ENCODE measurements at regions not wholly inside any gene's neighbourhood (a gene's known extent, or its start where the extent isn't known, plus 50 kb on each side); places are given as distances from the start of the nearest gene placed in this dataset.
"Not testable (repeated sequence)": the region's sequence is repeated elsewhere in the genome, so short reads cannot be mapped to it uniquely, and the experiment has no call there.

DNA sequence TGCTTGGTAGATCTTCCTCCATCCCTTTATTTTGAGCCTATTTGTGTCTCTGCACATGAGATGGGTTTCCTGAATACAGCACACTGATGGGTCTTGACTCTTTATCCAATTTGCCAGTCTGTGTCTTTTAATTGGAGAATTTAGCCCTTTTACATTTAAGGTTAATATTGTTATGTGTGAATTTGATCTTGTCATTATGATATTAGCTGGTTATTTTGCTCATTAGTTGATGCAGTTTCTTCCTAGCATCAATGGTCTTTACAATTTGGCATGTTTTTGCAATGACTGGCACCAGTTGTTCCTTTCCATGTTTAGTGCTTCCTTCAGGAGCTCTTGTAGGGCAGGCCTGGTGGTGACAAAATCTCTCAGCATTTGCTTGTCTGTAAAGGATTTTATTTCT, 72.4 kb downstream of the HNRNPD start:
- DNase-seq = not testable (repeated sequence)

- DNase-seq = no peak
Observed at GRCh38 chr4:82293304-82293703, 80.5 kb downstream of the HNRNPD start.

- no peak for DNase-seq
Observed at GRCh38 chr4:82287720-82288119, 86.1 kb downstream of the HNRNPD start.

DNA sequence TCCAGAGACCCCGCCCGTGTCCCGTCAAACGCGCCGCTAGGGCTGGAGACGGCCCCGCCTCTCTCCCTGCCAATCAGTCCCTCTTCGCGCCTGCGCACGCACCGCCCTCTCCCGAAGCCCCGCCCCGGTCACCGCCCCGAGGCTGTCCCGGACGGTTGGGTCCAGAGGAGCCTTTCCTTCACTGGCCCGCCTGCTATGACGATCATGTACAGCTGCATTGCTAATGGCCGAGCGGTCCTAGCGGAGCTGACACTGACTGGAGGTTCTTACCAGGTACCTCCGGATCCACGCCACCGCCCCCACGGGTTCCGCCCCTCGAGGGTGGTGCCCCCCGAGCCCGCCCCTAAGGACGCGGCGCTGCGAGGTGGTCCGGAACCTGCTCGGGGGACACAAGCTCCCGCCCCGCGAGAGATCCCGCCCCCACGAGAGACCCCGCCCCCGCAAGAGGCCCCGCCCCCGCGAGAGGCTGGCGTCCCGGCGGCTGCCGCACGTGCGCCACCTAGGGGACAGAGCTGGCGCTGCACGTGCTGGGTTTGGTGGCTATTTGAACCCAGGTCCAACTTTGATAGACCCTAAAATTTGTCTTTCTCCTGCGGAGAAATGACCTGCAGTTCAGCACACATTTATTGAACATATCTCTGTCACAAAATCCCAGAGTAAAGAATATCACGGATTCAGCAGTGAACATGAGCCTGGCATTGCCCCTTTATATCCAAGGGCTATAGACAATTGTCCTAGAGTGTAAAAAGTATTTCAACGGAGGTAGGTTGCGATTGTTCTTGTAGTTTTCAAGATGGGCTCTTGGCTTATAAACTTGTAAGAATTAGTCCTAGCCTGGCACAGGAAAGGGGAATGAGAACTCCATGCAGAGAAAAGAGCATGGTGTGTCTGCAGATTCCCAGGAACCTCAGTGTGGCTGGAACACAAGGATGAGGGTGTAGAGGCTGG, 88.7 kb downstream of the HNRNPD start:
- peak; percentile 95 for DNase-seq

GRCh38 chr4:82284475-82284857, 89.3 kb downstream of the HNRNPD start:
- DNase-seq = no peak

GRCh38 chr4:82282875-82283274, 90.9 kb downstream of the HNRNPD start:
- no peak for DNase-seq

DNA sequence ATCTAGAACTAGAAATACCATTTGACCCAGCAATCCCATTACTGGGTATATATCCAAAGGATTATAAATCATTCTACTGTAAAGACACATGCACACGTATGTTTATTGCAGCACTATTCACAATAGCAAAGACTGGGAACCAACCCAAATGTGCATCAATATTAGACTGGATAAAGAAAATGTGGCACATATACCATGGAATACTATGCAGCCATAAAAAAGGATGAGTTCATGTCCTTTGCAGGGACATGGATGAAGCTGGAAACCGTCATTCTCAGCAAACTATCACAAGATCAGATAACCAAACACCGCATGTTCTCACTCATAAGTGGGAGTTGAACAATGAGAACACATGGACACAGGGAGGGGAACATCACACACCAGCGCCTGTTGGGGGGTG, 94.2 kb downstream of the HNRNPD start:
- not testable (repeated sequence) for DNase-seq

DNA sequence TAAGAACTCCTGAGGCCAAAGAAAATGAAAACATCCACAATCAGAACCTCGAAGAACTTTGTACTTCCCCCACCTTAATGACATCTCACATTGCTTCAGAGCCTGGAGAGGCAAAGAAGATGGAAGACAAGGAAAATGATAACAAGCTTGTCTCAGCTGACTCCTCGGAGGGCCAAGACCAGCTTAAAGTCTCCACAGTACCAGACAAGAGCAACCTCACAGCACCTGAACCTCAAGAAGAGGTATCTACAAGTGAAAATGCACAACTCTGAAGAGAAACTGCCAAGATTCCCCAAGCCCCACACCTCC, 97.5 kb downstream of the HNRNPD start:
- no peak for DNase-seq

GRCh38 chr4:82275431-82276331, 98.1 kb downstream of the HNRNPD start:
- no peak for DNase-seq

GRCh38 chr4:82274700-82275099, 99.1 kb downstream of the HNRNPD start:
- DNase-seq = not testable (repeated sequence)

- DNase-seq = not testable (repeated sequence)
Observed at GRCh38 chr4:82272523-82272922, 101.3 kb downstream of the HNRNPD start.

DNA sequence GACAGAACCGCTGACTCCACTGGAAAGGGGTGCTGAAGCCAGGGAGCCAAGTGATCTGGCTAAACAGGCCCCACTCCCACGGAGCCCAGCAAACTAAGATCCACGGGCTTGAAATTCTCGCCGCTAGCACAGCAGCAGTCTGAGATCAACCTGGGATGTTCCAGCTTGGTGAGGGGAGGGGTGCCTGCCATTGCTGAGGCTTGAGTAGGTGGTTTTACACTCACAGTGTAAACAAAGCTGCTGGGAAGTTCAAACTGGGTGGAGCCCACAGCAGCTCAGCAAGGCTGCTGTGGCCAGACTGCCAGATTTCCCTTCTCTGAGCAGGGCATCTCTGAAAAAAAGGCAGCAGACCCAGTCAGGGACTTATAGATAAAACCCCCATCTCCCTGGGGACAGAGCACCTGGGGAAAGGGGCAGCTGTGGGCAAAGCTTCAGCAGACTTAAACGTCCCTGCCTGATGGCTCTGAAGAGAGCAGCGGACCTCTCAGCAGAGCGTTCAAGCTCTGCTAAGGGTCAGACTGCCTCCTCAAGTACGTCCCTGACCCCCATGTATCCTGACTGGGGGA, 101.8 kb downstream of the HNRNPD start:
- DNase-seq = not testable (repeated sequence)

- no peak for DNase-seq
Observed at GRCh38 chr4:82268826-82269193, 105.0 kb downstream of the HNRNPD start.

- peak; percentile 65 for DNase-seq
Observed at GRCh38 chr4:82268050-82268825, 105.6 kb downstream of the HNRNPD start.

GRCh38 chr4:82267506-82267905, 106.3 kb downstream of the HNRNPD start:
- DNase-seq = no peak

DNA sequence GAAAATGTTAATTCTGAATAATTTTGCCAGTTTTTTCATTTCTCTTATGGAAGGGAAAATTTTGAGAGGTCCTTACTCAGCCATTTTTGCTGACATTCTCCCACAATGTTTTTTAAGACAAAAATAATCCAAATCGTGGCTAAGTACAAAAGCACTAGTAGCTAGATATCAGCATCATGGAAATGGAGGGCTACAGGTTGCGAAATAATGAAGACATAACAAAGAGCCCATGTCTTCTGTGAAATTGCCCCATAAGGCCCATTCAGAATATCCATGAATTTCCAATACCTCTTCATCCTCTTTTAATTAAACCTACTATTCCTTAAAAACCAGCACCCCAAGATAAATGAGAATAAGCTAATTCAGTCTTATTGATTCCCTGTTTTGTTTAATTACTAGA, 107.4 kb downstream of the HNRNPD start:
- no peak for DNase-seq

DNA sequence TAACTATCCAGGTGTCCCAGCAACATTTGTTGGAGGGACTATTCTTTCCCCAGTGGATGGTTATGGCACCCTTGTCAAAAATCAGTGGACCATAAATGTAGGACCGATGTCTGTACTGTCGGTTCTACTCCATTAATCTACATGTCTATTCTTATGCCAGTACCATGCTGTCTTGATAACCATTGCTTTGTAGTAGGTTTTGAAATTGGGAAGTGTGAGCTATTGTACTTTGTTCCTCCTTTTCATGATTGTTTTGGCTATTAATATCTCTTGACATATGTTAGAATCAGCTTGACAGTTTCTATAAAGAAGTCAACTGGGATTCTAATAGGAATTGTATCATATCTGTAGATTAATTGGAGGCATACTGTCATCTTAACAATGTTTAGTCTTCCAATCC, 112.7 kb downstream of the HNRNPD start:
- DNase-seq = no peak

DNA sequence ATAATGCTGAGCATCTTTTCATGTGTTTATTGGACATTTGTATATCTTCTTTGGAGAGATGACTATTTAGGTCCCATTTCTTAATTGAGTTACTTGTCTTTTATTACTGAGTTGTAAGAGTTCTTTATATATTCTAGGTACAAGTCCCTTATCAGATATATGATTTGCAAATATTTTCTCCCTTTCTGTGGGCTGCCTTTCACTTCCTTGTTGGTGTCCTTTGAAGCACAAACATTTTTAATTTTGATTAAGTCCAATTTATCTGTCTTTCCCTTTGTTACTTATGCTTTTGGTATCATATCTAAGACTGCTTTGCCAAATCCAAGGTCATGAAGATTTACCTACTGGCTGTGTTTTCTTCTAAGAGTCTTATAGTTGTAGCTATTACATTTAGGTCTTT, 113.2 kb downstream of the HNRNPD start:
- no peak for DNase-seq

DNA sequence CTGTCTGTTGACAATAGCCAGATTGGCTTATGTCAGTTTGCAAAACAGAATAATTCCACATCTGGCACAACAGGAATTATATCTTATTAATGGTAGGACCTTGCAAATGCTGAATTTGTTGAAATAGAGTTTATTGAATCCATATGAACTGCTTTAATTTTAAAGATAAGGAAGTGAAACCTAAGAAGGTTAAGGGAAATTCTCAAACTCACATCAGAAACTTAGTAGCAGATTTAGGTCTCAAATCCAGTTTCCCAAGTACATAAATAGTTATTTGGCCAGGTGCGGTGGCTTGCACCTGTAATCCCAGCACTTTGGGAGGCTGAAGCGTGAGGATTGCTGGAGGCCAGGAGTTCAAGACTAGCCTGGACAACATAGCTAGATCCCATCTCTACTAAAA, 117.1 kb downstream of the HNRNPD start:
- DNase-seq = no peak

DNA sequence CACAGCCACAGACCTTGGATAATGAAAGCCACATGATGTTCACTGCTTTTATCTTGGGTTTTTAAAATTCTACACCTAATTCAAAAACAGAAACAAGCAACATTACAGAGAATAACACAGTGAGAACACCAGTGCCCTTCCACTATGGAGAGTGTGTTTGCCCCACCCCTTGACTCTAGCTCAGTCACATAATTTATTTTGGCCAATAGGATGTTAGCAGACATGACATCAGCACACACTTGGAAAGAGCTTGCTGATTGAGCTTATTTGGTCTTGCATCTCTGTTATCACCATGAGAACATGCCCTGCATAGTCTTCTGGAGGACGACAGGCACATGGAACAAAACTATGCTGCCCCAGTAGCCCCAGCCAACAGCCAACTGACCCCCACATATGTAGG, 118.1 kb downstream of the HNRNPD start:
- DNase-seq = no peak

GRCh38 chr4:82248903-82249632, 124.7 kb downstream of the HNRNPD start:
- DNase-seq = peak; percentile 2

DNA sequence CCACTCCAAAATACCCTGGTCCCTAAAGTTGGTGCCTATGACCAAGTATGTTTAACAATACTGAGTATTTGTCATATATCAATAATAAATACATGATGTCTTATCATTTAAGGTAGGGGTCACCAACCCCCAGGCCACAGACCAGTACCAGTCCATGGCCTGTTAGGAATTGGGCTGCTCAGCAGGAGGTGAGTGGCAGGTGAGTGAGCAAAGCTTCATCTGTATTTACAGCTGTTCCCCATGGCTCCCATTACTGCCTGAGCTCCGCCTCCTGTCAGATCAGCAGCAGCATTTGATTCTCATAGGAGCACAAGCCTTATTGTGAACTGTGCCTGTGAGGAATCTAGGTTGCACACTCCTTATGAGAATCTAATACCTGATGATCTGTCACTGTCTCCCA, 126.2 kb downstream of the HNRNPD start:
- no peak for DNase-seq
